ENCODE measurements at regions not wholly inside any gene's neighbourhood (a gene's known extent, or its start where the extent isn't known, plus 50 kb on each side); places are given as distances from the start of the nearest gene placed in this dataset.

DNA sequence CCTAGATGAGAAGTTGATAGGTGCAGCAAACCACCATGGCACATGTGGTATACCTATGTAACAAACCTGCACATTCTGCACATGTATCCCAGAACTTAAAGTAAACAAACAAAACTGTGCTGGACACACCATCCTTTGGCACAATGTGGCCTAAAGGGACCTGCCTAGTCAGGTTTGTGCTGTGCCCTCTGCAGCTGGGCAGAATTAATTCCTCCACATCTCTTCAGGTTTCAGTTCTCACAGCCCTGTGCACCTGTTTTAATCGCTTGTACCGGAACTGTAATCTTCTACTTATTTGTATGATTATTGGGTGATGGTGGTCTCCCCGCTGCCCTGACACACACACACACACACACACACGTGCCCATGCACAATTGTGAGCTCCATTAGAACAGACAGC is 252.7 kb downstream of the ACTR3B start:
- no peaks in the 10 kb centered on the region for H3K4me1 Mint-ChIP-seq (ENCODE audit: low read depth)
- H3K9me3 Mint-ChIP-seq = no peaks in the 10 kb centered on the region
- H3K27ac Mint-ChIP-seq = no peak overlapping the region
- H3K36me3 Mint-ChIP-seq (ENCODE audit: low read depth) = no peaks in the 10 kb centered on the region
- H3K27me3 Mint-ChIP-seq = no peaks in the 10 kb centered on the region
- H3K4me3 Mint-ChIP-seq = no peak overlapping the region

DNA sequence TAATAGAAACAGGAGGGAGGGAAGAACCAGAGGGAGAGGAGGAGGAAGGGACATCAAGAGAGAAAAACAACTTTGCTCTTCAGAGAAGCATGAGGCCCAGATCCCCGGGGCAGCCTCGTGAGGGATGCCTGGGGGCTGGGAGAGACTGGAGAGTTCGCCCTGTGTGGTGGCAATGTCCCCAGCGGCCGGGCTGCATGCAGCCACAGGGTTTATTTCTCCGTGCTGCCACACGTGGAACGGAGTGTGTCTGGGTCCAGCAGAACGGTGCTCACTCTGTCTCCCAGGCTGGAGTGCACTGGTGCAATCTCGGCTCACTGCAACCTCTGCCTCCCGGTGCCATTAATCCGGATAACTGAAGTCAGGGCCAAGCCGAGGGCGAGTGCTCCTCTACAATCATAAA is 257.7 kb downstream of the ACTR3B start:
- Mint-ChIP-seq H3K27ac (no peak overlapping the region), H3K4me1 (ENCODE audit: low read depth) (no peaks in the 10 kb centered on the region), H3K27me3 (no peaks in the 10 kb centered on the region), H3K4me3 (no peak overlapping the region), H3K36me3 (ENCODE audit: low read depth) (no peaks in the 10 kb centered on the region), H3K9me3 (peaks cover 4% of the 10 kb centered on the region)

DNA sequence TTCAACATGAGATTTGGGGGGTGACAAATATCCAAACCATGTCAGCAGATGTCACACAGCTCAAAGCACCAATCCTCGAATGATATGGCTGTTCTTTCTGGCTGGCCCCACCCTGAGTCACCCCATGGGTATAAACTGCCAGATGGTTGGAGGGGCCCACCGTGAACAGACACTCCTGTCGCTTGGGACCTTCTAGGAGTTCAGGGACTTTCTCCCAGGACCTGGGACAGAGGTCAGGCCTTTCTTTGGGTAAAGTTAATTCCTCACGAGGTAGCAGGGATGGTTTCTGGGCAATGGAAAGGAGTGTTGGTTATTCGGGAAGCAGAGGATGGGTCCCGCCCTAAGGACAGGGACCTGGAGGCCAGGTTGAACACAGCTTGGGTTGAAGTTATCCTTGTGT is 262.0 kb downstream of the ACTR3B start:
- Mint-ChIP-seq H3K27ac (no peak overlapping the region), H3K4me1 (ENCODE audit: low read depth) (no peaks in the 10 kb centered on the region), H3K27me3 (no peaks in the 10 kb centered on the region), H3K4me3 (no peak overlapping the region), H3K9me3 (peaks cover 4% of the 10 kb centered on the region), H3K36me3 (ENCODE audit: low read depth) (no peaks in the 10 kb centered on the region)

DNA sequence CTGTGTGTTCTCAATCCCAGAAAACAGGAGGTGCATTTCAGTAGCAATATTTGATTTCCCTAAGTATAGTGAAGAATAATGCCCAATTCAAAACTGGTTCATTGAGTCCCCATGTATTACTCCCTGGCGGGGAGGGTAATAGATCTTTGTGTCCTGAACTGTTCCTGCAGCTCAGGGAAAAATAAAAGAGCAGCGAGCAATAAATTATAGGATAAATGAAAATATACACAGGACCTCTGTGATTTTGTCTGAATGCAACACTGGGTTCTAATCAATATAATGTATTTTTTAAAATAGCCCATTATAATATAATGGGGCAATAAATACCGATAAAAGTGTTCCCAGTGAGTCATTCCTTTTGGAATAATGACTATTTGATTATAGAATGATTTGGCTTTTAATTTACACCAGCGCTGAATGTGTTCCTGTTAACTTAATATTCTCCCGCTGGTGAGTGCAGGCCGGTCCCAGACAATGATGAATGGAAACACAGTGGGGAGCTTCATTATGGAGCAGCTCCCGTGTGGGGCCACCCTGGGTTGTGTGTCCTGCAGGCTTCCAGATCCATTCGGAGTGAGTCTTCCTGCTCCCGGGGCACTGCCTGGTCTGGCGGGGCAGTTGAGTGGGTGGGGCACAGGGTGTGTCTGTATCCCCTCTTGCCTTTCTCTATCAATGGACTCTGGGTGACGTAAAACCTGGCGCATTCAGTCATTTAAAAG is 263.1 kb downstream of the ACTR3B start:
- H3K27ac Mint-ChIP-seq = no peak overlapping the region
- no peaks in the 10 kb centered on the region for H3K4me1 Mint-ChIP-seq (ENCODE audit: low read depth)
- H3K36me3 Mint-ChIP-seq (ENCODE audit: low read depth) = no peaks in the 10 kb centered on the region
- H3K27me3 Mint-ChIP-seq = no peaks in the 10 kb centered on the region
- H3K9me3 Mint-ChIP-seq = peaks cover 4% of the 10 kb centered on the region
- no peak overlapping the region for H3K4me3 Mint-ChIP-seq

DNA sequence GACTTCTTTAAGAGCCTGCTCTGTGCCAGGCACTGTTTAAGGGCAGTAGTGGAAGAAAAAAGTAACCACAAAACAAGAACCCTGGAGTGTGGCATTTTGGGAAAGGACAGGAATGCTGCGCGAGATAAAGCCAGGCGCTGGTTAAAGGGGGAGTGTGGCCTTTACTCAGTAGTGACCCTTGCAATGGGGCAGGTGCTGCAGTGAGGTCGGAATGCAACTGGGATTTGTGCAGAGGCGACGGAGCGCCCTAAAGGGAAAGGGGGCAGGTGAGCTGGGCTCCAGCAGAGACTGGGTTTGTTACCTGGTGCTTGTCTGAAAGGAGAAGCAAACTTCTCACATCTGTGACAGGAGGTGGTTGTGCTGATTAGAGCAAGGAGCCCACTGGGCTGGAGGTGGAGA is 263.6 kb downstream of the ACTR3B start:
- Mint-ChIP-seq H3K27ac (no peak overlapping the region), H3K27me3 (no peaks in the 10 kb centered on the region), H3K36me3 (ENCODE audit: low read depth) (no peaks in the 10 kb centered on the region), H3K4me1 (ENCODE audit: low read depth) (no peaks in the 10 kb centered on the region), H3K4me3 (no peak overlapping the region), H3K9me3 (peaks cover 4% of the 10 kb centered on the region)

DNA sequence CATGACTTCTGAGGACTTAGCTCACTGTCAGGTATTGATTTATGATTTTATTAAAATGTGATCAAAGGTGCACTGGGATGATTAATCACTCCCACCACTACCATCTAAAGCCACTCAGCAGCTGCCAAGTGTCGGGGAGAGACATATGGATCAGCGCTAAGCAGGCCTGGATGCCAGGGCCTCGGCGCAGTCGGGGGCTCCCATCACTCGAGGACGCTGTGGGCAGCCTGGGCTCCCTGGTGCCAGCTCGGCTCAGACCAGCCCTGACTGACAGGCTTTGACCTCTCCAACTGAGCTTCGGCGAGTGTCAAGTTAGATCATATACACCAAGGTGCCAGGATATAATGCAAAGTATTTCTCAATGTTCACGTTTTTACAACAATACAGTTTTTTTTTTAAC is 267.7 kb downstream of the ACTR3B start:
- Mint-ChIP-seq H3K27me3 (no peaks in the 10 kb centered on the region), H3K27ac (no peak overlapping the region), H3K9me3 (no peaks in the 10 kb centered on the region), H3K36me3 (ENCODE audit: low read depth) (no peaks in the 10 kb centered on the region), H3K4me3 (no peak overlapping the region), H3K4me1 (ENCODE audit: low read depth) (no peaks in the 10 kb centered on the region)

DNA sequence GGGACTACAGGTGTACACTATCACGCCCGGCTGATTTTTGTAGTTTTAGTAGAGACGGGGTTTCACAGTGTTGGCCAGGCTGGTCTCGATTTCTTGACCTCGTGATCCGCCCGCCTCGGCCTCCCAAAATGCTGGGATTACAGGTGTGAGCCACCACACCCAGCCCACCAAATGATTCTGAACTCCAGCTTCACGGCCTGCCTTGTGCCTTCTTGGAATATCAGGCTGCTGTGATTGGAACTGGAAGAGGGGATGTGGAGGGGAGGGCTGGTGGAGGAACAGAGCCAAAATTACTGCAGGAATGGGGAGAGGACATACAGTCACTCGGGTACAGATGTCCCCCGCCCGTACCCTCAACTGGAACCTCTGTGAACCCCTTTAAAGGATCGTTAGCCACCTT is 268.4 kb downstream of the ACTR3B start:
- H3K9me3 Mint-ChIP-seq = no peaks in the 10 kb centered on the region
- H3K27ac Mint-ChIP-seq = no peak overlapping the region
- no peak overlapping the region for H3K4me3 Mint-ChIP-seq
- no peaks in the 10 kb centered on the region for H3K4me1 Mint-ChIP-seq (ENCODE audit: low read depth)
- H3K36me3 Mint-ChIP-seq (ENCODE audit: low read depth) = no peaks in the 10 kb centered on the region
- no peaks in the 10 kb centered on the region for H3K27me3 Mint-ChIP-seq

DNA sequence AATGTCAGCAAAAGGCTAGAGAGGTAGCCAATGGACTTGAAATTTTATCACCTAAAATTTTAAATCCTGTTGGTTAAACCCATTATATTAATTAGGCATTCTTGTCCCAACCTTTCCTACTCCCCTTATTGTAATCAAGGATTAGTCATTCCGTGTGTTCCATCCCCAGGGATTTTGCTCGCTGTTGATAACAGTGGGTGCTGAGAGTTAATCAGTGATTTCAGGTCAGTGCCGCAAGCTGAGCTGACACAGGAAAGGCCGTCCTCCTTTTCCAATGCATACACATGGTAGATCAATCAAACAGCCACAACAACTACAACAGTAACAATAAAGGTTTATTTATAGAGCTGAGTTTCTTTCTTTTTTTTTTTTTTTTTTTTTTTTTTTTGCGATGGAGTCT is 271.4 kb downstream of the ACTR3B start:
- H3K27me3 Mint-ChIP-seq = no peaks in the 10 kb centered on the region
- H3K36me3 Mint-ChIP-seq (ENCODE audit: low read depth) = no peaks in the 10 kb centered on the region
- H3K4me1 Mint-ChIP-seq (ENCODE audit: low read depth) = no peaks in the 10 kb centered on the region
- H3K9me3 Mint-ChIP-seq = no peaks in the 10 kb centered on the region
- H3K27ac Mint-ChIP-seq = no peak overlapping the region
- no peak overlapping the region for H3K4me3 Mint-ChIP-seq

DNA sequence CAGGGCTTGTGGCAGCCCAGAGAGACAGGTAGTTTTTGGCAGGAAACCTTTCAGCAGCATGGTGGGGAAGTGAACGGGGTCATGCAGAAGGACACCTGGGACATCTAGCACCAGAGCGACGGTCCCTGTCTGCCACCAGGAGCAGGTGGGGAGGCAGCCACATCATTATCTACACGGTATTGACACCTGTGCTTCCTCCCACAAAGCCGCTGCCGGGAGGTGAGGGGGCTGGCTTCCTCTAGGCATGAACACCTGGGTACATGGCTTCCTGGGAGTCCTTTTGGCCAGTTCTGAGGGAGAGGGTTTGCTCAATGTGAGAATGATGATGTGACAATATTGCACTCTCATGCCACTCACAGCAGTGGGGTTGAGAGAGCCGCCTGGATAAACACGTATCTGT is 275.2 kb downstream of the ACTR3B start:
- Mint-ChIP-seq H3K27ac (no peak overlapping the region), H3K9me3 (peaks cover 5% of the 10 kb centered on the region), H3K4me1 (ENCODE audit: low read depth) (no peaks in the 10 kb centered on the region), H3K36me3 (ENCODE audit: low read depth) (no peaks in the 10 kb centered on the region), H3K27me3 (no peaks in the 10 kb centered on the region), H3K4me3 (no peak overlapping the region)

DNA sequence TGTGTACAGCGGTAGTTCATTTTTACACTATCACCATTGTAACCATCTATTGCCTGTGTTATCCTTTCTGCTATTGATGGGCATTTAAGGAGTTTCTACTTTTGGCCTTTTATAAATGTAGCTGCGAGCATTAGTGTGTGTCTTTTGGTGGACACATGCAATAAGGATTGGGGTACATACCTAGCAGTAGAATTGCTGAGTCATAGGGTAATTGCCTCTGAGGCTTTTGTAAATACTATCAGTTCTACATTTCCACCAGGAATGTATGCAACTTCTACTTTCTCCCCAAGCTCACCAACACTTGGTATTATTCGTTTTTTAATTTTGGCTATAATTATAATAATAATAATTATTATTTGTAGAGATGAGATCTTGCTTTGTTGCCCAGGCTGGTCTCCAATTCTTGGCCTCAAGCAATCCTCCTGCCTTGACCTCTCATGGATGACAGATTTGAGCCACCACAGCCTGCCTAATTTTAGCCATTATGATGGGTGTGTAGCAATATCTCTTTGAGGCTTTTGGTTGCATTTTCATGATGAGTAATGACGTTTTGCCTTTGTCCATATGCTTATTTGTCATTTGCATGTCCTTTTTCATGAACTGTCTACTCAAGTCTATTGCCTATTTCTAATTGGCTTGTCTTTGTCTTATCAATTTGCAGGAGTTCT is 277.0 kb downstream of the ACTR3B start:
- Mint-ChIP-seq H3K4me1 (ENCODE audit: low read depth) (no peaks in the 10 kb centered on the region), H3K9me3 (peaks cover 5% of the 10 kb centered on the region), H3K36me3 (ENCODE audit: low read depth) (no peaks in the 10 kb centered on the region), H3K4me3 (no peak overlapping the region), H3K27ac (no peak overlapping the region), H3K27me3 (no peaks in the 10 kb centered on the region)

DNA sequence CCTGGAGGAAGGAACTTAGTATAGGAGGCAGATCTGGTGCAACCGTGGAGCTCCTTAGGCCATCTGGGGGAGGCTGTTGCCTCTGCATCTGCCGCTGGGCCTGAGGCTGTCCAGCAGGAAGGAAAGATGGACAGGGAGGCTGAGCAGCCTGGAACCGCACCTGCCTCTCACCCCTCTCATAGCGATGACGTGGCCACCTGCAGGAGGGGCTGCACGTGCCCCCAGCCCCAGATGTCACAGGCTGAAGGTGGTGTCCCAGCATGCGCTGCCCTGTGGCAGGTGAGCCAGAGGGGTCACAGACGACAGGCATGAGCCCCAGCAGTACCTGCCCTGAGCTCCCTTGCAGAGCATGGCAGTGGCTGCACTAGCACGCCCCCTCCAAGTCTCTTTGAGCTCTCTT is 283.9 kb downstream of the ACTR3B start:
- Mint-ChIP-seq H3K36me3 (ENCODE audit: low read depth) (no peaks in the 10 kb centered on the region), H3K4me3 (no peak overlapping the region), H3K9me3 (no peaks in the 10 kb centered on the region), H3K27ac (no peak overlapping the region), H3K4me1 (ENCODE audit: low read depth) (no peaks in the 10 kb centered on the region), H3K27me3 (no peaks in the 10 kb centered on the region)

DNA sequence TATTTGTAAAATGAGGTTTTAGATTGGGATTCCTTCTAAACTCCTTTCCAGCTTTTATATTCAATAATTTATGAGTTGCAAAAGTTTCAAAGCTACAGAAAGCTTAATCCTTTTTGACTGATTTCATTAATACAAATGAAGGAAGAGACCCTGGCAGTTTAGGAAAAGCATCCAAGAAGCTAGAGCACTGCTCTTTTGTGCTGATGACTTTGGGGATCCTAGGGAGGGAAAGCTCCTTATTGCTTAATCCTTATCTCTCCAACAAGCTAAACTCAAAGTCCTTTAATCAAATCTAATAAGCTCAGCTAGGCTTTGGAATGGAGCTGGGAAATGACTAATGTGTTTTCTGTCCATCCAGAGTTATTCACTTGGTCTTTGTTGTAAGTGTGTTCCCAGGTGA is 285.4 kb downstream of the ACTR3B start:
- Mint-ChIP-seq H3K27ac (no peak overlapping the region), H3K4me3 (no peak overlapping the region), H3K9me3 (no peaks in the 10 kb centered on the region), H3K4me1 (ENCODE audit: low read depth) (no peaks in the 10 kb centered on the region), H3K36me3 (ENCODE audit: low read depth) (no peaks in the 10 kb centered on the region), H3K27me3 (no peaks in the 10 kb centered on the region)

DNA sequence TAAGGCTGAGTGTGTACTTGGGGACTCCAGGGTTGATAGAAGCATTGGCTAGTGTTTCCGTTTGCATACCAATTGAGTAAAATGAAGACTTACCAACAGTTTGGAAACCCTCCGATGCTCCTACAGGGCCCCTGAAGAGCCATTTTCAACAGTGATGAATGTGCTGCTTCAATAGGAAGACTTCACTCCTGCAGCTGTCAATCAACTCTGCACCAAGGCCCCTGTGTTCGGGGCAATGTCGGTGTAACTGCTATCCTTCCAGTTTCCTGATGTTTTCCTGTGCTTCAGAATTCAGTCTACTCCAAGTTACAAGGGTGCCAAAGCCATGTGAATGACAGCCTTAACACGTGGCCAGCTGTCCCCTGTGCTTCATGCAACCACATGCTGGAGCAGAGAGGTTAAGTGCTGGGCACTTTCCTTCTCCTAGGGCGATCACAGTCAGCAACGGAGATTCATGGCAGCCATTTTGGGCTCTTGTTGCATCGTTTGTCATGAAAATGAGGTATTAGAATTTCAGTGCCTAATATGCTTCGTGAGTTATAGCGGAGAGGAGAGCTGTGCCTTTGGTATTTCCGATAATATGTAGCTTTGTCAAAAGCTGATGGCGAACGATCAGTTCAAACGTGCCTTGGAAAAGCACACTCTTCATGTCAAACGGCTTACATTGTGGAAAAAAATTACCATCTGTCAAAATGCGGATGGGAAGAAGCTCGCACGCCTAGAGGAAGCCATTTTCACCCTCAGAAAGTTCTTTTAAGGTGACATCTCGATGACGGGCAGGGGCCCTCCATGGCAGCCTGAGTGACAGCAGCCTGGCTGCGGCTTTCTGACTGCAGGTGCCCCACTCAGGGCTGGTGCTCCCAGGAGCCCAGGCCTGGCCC is 287.8 kb downstream of the ACTR3B start:
- H3K27me3 Mint-ChIP-seq = no peaks in the 10 kb centered on the region
- no peaks in the 10 kb centered on the region for H3K9me3 Mint-ChIP-seq
- H3K4me1 Mint-ChIP-seq (ENCODE audit: low read depth) = no peaks in the 10 kb centered on the region
- H3K4me3 Mint-ChIP-seq = no peak overlapping the region
- H3K27ac Mint-ChIP-seq = no peak overlapping the region
- H3K36me3 Mint-ChIP-seq (ENCODE audit: low read depth) = no peaks in the 10 kb centered on the region

DNA sequence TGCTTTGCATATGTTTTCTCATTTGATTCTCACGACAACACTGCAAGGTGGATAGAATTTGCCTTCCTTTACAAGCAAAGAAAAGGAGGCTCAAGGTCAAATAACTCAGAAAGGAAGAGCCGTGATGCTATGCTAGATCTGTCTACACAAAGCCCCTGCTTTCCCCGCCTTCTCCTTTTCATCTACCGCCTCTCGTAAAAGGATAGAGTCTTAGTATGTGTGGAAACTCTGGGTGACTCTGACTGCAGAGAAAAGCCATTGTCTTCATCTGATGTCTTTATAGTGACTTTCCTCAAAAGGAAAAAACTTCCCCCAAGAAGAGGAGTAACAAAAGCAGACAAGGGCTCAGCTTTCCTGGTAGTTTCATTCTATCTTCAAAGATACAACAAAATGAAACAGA is 292.7 kb downstream of the ACTR3B start:
- Mint-ChIP-seq H3K36me3 (ENCODE audit: low read depth) (no peaks in the 10 kb centered on the region), H3K27me3 (no peaks in the 10 kb centered on the region), H3K4me3 (no peak overlapping the region), H3K9me3 (no peaks in the 10 kb centered on the region), H3K4me1 (ENCODE audit: low read depth) (no peaks in the 10 kb centered on the region), H3K27ac (no peak overlapping the region)

DNA sequence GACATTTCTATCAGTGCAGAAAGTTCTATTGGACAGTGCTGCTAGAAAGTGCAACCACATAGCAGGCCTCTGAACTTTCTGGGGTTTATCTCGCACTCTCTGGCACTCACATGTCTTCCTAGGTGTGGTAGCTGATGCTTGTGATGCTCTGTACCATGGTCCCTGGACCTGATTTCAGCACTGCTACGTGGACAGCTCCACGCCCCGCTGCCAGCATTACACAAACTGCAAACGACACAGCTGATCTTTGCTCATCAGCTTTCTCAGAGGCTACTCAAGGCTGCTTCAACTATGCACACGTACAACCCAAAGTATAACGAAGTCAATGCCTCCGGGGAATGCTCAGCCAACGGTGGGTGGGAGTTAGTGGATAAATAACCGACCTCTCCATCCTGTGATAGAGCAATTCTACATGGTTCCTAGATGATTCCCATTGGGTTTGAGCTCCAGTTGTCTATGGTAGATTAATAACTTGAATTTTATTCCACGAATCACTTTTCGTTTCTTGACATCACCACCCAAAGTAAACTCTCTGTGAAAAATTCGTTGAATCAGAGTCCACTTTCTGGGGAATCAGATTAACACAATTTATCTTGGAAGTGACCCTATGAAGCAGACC is 302.5 kb downstream of the ACTR3B start:
- H3K27me3 Mint-ChIP-seq = no peaks in the 10 kb centered on the region
- no peaks in the 10 kb centered on the region for H3K4me1 Mint-ChIP-seq (ENCODE audit: low read depth)
- no peak overlapping the region for H3K4me3 Mint-ChIP-seq
- H3K27ac Mint-ChIP-seq = no peak overlapping the region
- no peaks in the 10 kb centered on the region for H3K36me3 Mint-ChIP-seq (ENCODE audit: low read depth)
- peaks cover 4% of the 10 kb centered on the region for H3K9me3 Mint-ChIP-seq

Data from stimulated activated naive CD8-positive, alpha-beta T cell treated with anti-CD3 and anti-CD28 coated beads, Interleukin-15, Interleukin-2, amounts not matched to agents 100 ng/mL and 50 ng/mL, for 24 hours (primary cell).